LNCAP (cell line): ENCODE measurements at regions not wholly inside any gene's neighbourhood (a gene's known extent, or its start where the extent isn't known, plus 50 kb on each side); places are given as distances from the start of the nearest gene placed in this dataset.

ENCODE experiments used
- CTCF ChIP-seq: fragments of 450-650 bp; IDR thresholded peaks from 2 replicates; pipeline ENCODE4 v1.5.1; 2017; ENCODE audit warnings: mild to moderate bottlenecking

- TF ChIP-seq CTCF, result no peak
Observed at GRCh38 chr10:3892440-3893425, 107.7 kb upstream of the KLF6 start.

- TF ChIP-seq CTCF, result no peak
Observed at GRCh38 chr10:3891396-3891795, 106.4 kb upstream of the KLF6 start.

DNA sequence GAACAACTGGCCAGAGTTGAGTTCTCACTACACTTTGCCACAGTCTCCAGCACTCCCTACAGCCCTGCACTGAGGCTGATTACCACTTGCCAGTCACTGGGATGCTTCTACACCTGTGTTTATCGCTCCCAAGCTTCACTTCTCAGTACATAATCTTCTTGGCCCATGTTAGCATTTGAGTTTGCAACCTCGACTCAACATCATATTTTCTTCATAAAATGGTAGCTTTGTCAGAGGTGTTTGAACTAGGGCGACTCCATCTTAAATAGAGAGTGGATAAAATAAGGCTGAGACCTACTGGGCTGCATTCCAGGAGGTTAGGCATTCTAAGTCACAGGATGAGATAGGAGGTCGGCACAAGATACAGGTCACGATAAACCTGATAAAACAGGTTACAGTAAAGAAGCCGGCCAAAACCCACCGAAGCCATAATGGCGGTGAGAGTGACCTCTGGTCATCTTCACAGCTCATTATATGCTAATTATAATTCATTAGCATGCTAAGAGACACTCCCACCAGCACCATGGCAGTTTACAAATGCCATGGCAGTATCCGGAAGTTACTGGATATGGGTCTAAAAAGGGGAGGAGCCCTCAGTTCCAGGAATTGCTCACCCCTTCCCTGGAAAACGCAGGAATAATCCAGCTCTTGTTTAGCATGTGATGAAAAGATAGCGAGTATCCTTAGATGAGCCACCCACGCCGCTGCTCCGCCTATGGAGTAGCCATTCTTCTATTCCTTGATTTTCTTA lies 105.8 kb upstream of the KLF6 start:
- TF ChIP-seq CTCF, result no peak

DNA sequence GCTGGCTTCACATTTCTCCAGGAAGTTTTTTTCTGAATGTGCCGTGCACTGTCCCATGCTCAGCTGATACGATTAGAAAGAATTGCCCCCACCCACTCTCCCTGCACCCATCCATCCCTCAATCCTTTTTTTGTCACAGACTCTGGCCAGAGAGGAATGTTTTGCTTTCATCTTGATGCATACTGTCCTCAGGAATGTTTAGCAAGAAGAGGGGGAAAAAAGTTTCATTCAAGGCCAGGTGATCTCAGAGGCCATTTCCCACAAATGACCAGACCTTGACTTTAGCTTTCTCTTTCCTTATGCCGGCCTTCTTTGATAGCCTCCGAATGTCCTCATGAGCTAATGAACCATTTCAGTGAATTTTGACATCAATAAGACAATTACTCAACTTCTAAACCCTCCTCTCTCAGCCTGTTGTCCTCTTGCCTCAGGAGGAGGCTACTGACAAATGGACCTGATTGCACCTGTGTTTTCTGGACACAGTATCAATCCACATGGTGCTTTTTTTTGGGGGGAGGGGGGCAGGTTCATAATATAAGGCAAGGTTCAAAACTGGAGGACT lies 105.0 kb upstream of the KLF6 start:
- no peak for TF ChIP-seq CTCF

DNA sequence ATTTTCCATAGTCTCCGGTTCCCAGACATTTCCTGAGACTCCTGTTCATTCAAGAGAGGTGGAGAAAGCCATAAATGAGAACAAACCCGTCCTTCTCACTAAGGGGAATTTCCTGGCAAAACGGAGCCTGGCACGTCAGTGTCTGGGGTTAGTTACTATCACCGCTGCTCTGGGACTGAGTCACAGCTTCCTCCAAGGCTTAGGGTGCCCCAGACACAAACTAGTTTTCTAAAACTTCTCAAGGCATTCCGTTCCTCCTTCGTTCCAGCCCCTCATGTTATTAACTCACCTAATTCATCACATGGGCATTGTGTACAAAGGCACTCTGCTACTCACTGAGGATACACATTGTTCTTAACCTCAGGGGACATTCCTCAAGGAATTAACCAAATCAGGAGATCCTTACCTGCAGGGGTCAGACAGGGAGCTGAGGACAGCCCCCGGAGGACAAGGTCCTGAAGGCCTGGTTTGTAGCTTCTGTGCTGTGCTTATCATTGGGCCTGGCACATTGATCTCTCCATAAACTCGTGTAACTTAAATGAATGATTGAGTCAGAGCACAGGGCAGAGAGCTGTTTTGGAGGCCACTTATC lies 103.0 kb upstream of the KLF6 start:
- no peak for TF ChIP-seq CTCF

DNA sequence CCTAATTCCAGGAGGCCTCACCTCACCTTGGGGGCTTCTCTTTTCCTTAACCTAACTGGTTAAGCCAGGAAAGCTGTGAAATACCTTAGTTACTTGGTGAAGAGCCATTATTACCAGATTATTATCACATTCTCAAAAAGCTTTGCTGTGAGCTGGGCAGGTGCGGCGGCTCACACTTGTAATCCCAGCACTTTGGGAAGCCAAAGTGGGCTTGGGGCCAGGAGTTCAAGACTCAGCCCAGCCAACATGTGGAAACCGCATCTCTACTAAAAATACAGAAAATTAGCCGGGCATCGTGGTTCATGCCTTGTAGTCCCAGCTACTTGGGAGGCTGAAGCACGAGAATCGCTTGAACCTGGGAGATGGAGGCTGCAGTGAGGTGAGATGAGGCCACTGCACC lies 102.4 kb upstream of the KLF6 start:
- no peak for TF ChIP-seq CTCF

GRCh38 chr10:3886641-3887251 lies 101.7 kb upstream of the KLF6 start:
- no peak for TF ChIP-seq CTCF
